B cell (primary cell): ENCODE measurements at regions not wholly inside any gene's neighbourhood (a gene's known extent, or its start where the extent isn't known, plus 50 kb on each side); places are given as distances from the start of the nearest gene placed in this dataset.

Experiments used
- ATAC-seq: fragments of 200-7000 bp; cut with Tn5 transposase; one replicate; pipeline ENCODE4 v1.10.0; 2021; ENCODE audit warnings: low read depth, mild to moderate bottlenecking, moderate number of reproducible peaks, moderate library complexity
- CTCF ChIA-PET: fragments of 350-600 bp; sonication (Branson Sonifier 250); formaldehyde crosslinking; loops from one replicate; lab custom pipeline; 2021; ENCODE audit warnings: antibody characterized with exemption, inconsistent platforms; lab: Charles Lee
- POLR2A ChIA-PET: fragments of 350-600 bp; sonication (Branson Sonifier 250); formaldehyde crosslinking; loops from one replicate; lab custom pipeline; 2021; ENCODE audit warnings: antibody characterized with exemption; lab: Charles Lee
- DNase-seq: peaks from one replicate; pipeline ENCODE4 v3.0.0; 2013
- H2AFZ ChIP-seq: 2 replicates; pipeline ENCODE4 v1.6.1; 2012; ENCODE audit warnings: mild to moderate bottlenecking, low read depth, low read length; ENCODE audit not compliant: insufficient read depth, poor library complexity, severe bottlenecking
- H3K27ac ChIP-seq, 2 donors: 1 replicate in 1 of 2; 2 replicates in 1 of 2; pipeline ENCODE4 v1.5.1; 2012 to 2013; ENCODE audit warnings: low read length in 2 of 2, mild to moderate bottlenecking in 2 of 2, moderate library complexity in 1 of 2
- H3K27me3 ChIP-seq, 4 experiments: fragments of 200-600 bp in 1 of 4; sonication (generic) in 1 of 4; replicated peaks in 1 of 4; 1 replicate in 2 of 4; 2 replicates in 2 of 4; pipeline versions ENCODE4 v1.6.1 to v1.7.0; 2013 to 2016; ENCODE audit warnings: low read length in 3 of 4, mild to moderate bottlenecking in 2 of 4, mixed read lengths in 1 of 4, moderate library complexity in 1 of 4; ENCODE audit not compliant: insufficient read depth in 4 of 4, control insufficient read depth in 3 of 4; ENCODE audit errors: control extremely low read depth in 1 of 4
- H3K36me3 ChIP-seq, 2 experiments: replicated peaks in 1 of 2; 1 replicate in 1 of 2; 2 replicates in 1 of 2; pipeline versions ENCODE4 v1.6.1 to v1.7.1; 2013; ENCODE audit warnings: low read length in 1 of 2; ENCODE audit not compliant: insufficient read depth in 2 of 2, control insufficient read depth in 1 of 2; ENCODE audit errors: control extremely low read depth in 1 of 2, extremely low read depth in 1 of 2
- H3K4me1 ChIP-seq, 2 donors: fragments of 200-600 bp in 1 of 2; sonication (generic) in 1 of 2; 1 replicate in 1 of 2; 2 replicates in 1 of 2; pipeline versions ENCODE4 v1.5.1 to v1.6.1; 2013 to 2017; ENCODE audit warnings: low read length in 2 of 2; ENCODE audit not compliant: control insufficient read depth in 2 of 2, insufficient read depth in 2 of 2
- H3K4me2 ChIP-seq: replicated peaks from 2 replicates; pipeline ENCODE3; 2012; ENCODE audit warnings: mild to moderate bottlenecking, low read depth, low read length; ENCODE audit not compliant: poor library complexity, severe bottlenecking
- H3K4me3 ChIP-seq, 5 experiments: fragments of 200-600 bp in 1 of 5; sonication (generic) in 1 of 5; 1 replicate in 3 of 5; 2 replicates in 2 of 5; pipeline versions ENCODE4 v1.5.1 to v1.7.0; 2011 to 2016; ENCODE audit warnings: low read length in 4 of 5, mild to moderate bottlenecking in 4 of 5, low read depth in 2 of 5, control low read depth in 1 of 5, moderate library complexity in 1 of 5; ENCODE audit not compliant: insufficient read depth in 1 of 5; ENCODE audit errors: control extremely low read depth in 1 of 5, extremely low read depth in 1 of 5
- H3K79me2 ChIP-seq: fragments of 200-600 bp; sonication (generic); one replicate; pipeline ENCODE4 v1.6.0; 2016; ENCODE audit warnings: low read length; ENCODE audit not compliant: control insufficient read depth, insufficient read depth
- H3K9ac ChIP-seq: fragments of 200-600 bp; sonication (generic); 2 replicates; pipeline ENCODE4 v1.6.1; 2017; ENCODE audit warnings: mild to moderate bottlenecking, low read length, moderate library complexity
- H3K9me3 ChIP-seq, 3 donors: one replicate each; pipeline versions ENCODE4 v1.6.1 to v1.7.1; 2013; ENCODE audit warnings: low read length in 2 of 3; ENCODE audit not compliant: control insufficient read depth in 2 of 3, insufficient read depth in 1 of 3; ENCODE audit errors: control extremely low read depth in 1 of 3
- H4K20me1 ChIP-seq: 2 replicates; pipeline ENCODE4 v1.6.0; 2012; ENCODE audit warnings: mild to moderate bottlenecking, low read length; ENCODE audit not compliant: insufficient read depth, control insufficient read depth, poor library complexity, severe bottlenecking
- H3K27ac Mint-ChIP-seq: one replicate; pipeline ENCODE4 v1.8.0; 2021; ENCODE audit warnings: mixed read lengths
- H3K27me3 Mint-ChIP-seq: one replicate; pipeline ENCODE4 v1.8.0; 2021; ENCODE audit warnings: mixed read lengths
- H3K4me1 Mint-ChIP-seq: one replicate; pipeline ENCODE4 v1.8.0; 2021; ENCODE audit warnings: mixed read lengths
- H3K4me3 Mint-ChIP-seq: one replicate; pipeline ENCODE4 v1.8.0; 2021; ENCODE audit warnings: mixed read lengths
- H3K9me3 Mint-ChIP-seq: one replicate; pipeline ENCODE4 v1.8.0; 2022; ENCODE audit warnings: mixed read lengths; ENCODE audit not compliant: insufficient read depth
- EZH2 ChIP-seq: IDR thresholded peaks from 2 replicates; pipeline ENCODE4 v1.6.1; 2012; ENCODE audit warnings: borderline replicate concordance, low read depth, mild to moderate bottlenecking, moderate library complexity, low read length; ENCODE audit not compliant: insufficient read depth, poor library complexity, severe bottlenecking
- WGBS: methylation state at CpG from one replicate; pipeline ENCODE4 v1.1.5; 2013; ENCODE audit warnings: missing lambda C conversion rate; ENCODE audit not compliant: insufficient coverage; 5-methylcytosine and 5-hydroxymethylcytosine counted together
- intact Hi-C: fragments of 100-400 bp; cut with micrococcal nuclease; formaldehyde crosslinking; loops from one replicate; pipeline ENCODE4 v1.10.0; 2022
- TF ChIP-seq, protein P1 (sequence below): fragments of 200-600 bp; IDR thresholded peaks from one replicate; pipeline ENCODE4 v1.8.0; 2022; ENCODE audit warnings: antibody characterized with exemption, mild to moderate bottlenecking

DNA sequence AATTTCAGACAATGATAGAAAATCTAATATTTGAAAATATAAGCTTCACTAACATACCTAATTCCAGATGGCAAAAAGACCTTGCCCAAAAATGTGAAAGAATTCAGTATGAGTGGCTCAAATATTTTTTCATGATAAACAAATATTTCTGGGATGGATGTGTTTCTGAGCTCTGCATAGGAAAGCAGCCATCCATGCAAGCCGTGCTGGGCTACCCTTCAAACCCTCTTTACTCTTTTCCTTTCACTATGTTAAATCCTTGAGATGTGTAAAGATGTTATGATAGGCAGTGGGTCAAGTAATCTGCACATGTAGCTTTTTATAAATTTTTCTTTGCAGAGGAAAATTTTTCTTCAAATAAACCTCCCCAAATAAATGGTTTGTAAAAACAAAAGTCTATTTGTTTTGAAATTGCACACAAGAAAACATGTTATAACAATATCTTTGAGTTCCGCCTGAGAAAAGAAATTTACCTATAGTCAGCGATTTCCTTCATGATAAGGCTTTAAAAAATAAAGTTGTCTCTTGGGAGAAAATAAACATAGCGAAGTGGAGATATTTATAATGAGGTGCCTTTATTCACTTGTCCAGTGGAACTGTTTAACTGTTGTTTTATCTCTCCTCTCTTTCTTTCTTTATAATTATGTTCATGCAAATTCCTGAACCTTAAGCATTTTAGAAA is 154.3 kb upstream of the PITX1 start:
- TF ChIP-seq, protein P1, sequence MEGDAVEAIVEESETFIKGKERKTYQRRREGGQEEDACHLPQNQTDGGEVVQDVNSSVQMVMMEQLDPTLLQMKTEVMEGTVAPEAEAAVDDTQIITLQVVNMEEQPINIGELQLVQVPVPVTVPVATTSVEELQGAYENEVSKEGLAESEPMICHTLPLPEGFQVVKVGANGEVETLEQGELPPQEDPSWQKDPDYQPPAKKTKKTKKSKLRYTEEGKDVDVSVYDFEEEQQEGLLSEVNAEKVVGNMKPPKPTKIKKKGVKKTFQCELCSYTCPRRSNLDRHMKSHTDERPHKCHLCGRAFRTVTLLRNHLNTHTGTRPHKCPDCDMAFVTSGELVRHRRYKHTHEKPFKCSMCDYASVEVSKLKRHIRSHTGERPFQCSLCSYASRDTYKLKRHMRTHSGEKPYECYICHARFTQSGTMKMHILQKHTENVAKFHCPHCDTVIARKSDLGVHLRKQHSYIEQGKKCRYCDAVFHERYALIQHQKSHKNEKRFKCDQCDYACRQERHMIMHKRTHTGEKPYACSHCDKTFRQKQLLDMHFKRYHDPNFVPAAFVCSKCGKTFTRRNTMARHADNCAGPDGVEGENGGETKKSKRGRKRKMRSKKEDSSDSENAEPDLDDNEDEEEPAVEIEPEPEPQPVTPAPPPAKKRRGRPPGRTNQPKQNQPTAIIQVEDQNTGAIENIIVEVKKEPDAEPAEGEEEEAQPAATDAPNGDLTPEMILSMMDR: no peak
- TF ChIP-seq EZH2: no peak
- Mint-ChIP-seq H3K27me3 (peaks cover 62% of the 10 kb centered on the region), H3K9me3 (no peaks in the 10 kb centered on the region), H3K27ac (no peak overlapping the region), H3K4me3 (no peak overlapping the region), H3K4me1 (peaks cover 5% of the 10 kb centered on the region)
- H2AFZ ChIP-seq: no peak overlapping the region
- H3K4me3 ChIP-seq: no peak overlapping the region
- CTCF ChIA-PET: interaction anchor here (0.5 to 2.8 kb wide), 4 partner anchors 95 to 271 kb away, joined by 3 to 14 read pairs (median 4); no protein-coding TSS in a partner anchor
- no peaks in the 10 kb centered on the region for H3K36me3 ChIP-seq
- POLR2A ChIA-PET: no interaction called here
- peaks cover 10 to 12% of the 10 kb centered on the region in 2 donors for H3K4me1 ChIP-seq
- intact Hi-C loops: no loop called here
- DNase-seq (no peak), ATAC-seq (no peak)
- no peaks in the 10 kb centered on the region for H4K20me1 ChIP-seq
- H3K79me2 ChIP-seq: no peaks in the 10 kb centered on the region
- peaks cover 0 to 3% (median 0%) of the 10 kb centered on the region in 3 donors for H3K9me3 ChIP-seq
- H3K4me2 ChIP-seq: no peak overlapping the region
- H3K27ac ChIP-seq: no peak overlapping the region
- WGBS: no CpG with 5 or more reads among the region's 4 CpGs
- peaks cover 0 to 28% (median 15%) of the 10 kb centered on the region in 4 experiments for H3K27me3 ChIP-seq
- no peak overlapping the region for H3K9ac ChIP-seq

DNA sequence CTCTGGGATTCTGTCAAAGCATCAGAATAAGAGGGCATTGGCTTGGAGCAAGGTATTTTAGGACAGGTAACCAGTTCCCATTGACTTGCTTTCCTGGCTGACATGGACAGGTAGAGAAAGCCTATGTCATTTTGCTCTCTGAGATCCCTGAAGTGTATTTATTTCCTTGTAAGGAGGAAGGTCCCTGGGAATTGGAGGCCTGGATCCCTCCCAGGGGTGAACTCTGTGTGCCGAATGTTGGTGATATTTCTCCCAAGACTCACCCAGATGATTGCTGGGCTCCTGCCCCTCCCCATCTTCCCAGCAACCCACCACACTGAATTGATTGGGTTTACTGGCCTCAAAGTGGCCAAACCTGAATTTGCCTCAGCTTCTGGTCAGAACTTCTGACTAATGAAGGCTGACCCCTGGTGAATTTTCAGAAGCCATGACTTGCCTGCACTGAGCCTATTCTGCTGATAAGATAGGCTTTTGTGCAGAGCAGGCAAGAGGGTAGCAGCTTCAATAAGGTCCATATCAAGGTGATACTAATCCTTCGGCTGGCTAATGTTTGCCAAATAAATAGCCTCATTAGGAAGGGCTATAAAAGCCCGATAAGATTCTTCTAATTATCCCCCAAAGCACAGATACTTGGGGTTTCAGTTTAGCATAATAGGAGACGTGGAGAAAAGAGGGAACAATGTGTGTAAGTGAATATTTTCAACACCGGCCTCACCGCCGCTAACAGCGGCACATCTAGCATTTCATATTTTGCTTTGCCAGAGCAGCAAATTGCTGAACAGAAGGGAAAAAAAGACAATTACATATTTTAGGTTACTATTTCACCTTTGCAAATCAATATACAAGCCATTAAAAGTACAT is 152.9 kb upstream of the PITX1 start:
- Mint-ChIP-seq H3K4me3 (no peak overlapping the region), H3K9me3 (no peaks in the 10 kb centered on the region), H3K27me3 (peaks cover 52% of the 10 kb centered on the region), H3K4me1 (peaks cover 5% of the 10 kb centered on the region), H3K27ac (no peak overlapping the region)
- Histone ChIP-seq H3K9me3 (peaks cover 0 to 3% (median 0%) of the 10 kb centered on the region in 3 donors), H2AFZ (no peak overlapping the region), H3K4me3 (no peak overlapping the region), H3K4me1 (peaks cover 10 to 12% of the 10 kb centered on the region in 2 donors), H3K27me3 (peaks cover 0 to 19% (median 13%) of the 10 kb centered on the region in 4 experiments), H4K20me1 (no peaks in the 10 kb centered on the region), H3K27ac (no peak overlapping the region), H3K79me2 (no peaks in the 10 kb centered on the region), H3K36me3 (no peaks in the 10 kb centered on the region), H3K4me2 (no peak overlapping the region), H3K9ac (no peak overlapping the region)
- intact Hi-C loops: no loop called here
- ChIA-PET POLR2A (no interaction called here), CTCF (interaction anchor here (2.8 kb wide), 1 partner anchor 270 kb away, joined by 14 read pairs; no protein-coding TSS in a partner anchor)
- ATAC-seq (no peak), DNase-seq (no peak)
- WGBS: 86% methylated on average over 1 of the region's 8 CpGs
- TF ChIP-seq, protein P1: no peak
- TF ChIP-seq EZH2: no peak
